ENCODE measurements at regions not wholly inside any gene's neighbourhood (a gene's known extent, or its start where the extent isn't known, plus 50 kb on each side); places are given as distances from the start of the nearest gene placed in this dataset.
"Not testable (repeated sequence)": the region's sequence is repeated elsewhere in the genome, so short reads cannot be mapped to it uniquely, and the experiment has no call there.

GRCh38 chrX:142446349-142446748 lies 241.3 kb upstream of the MAGEC2 start:
- Mint-ChIP-seq H3K36me3 (ENCODE audit: low read depth) (no peaks in the 10 kb centered on the region), H3K4me1 (ENCODE audit: low read depth) (no peaks in the 10 kb centered on the region), H3K4me3 (ENCODE audit: unreplicated experiment) (no peak overlapping the region), H3K9me3 (ENCODE audit: low read depth) (peaks cover 37% of the 10 kb centered on the region), H3K27ac (ENCODE audit: unreplicated experiment) (no peak overlapping the region), H3K27me3 (ENCODE audit: low read depth) (no peaks in the 10 kb centered on the region)
- DNase-seq (ENCODE audit: low spot score), result no peak
- no peak for TF ChIP-seq CTCF (IDR thresholded peaks at IDR 0.05)

GRCh38 chrX:142428916-142429315 lies 223.8 kb upstream of the MAGEC2 start:
- DNase-seq (ENCODE audit: low spot score), result no peak
- peaks cover 35% of the 10 kb centered on the region for H3K9me3 Mint-ChIP-seq (ENCODE audit: low read depth)
- H3K27ac Mint-ChIP-seq (ENCODE audit: unreplicated experiment), result no peak overlapping the region
- H3K4me1 Mint-ChIP-seq (ENCODE audit: low read depth), result no peaks in the 10 kb centered on the region
- H3K27me3 Mint-ChIP-seq (ENCODE audit: low read depth), result no peaks in the 10 kb centered on the region
- H3K36me3 Mint-ChIP-seq (ENCODE audit: low read depth), result no peaks in the 10 kb centered on the region
- no peak for TF ChIP-seq CTCF (IDR thresholded peaks at IDR 0.05)
- no peak overlapping the region for H3K4me3 Mint-ChIP-seq (ENCODE audit: unreplicated experiment)

- not testable (repeated sequence) for H3K4me3 Mint-ChIP-seq (ENCODE audit: unreplicated experiment); H3K36me3 Mint-ChIP-seq (ENCODE audit: low read depth); H3K4me1 Mint-ChIP-seq (ENCODE audit: low read depth); H3K27me3 Mint-ChIP-seq (ENCODE audit: low read depth); H3K27ac Mint-ChIP-seq (ENCODE audit: unreplicated experiment); DNase-seq (ENCODE audit: low spot score)
- peaks cover 27% of the 10 kb centered on the region for H3K9me3 Mint-ChIP-seq (ENCODE audit: low read depth)
Observed at GRCh38 chrX:142390998-142391397, 185.9 kb upstream of the MAGEC2 start.

GRCh38 chrX:142363501-142363900 lies 158.4 kb upstream of the MAGEC2 start:
- no peak for TF ChIP-seq CTCF (IDR thresholded peaks at IDR 0.05)
- no peaks in the 10 kb centered on the region for H3K36me3 Mint-ChIP-seq (ENCODE audit: low read depth)
- H3K4me3 Mint-ChIP-seq (ENCODE audit: unreplicated experiment), result no peak overlapping the region
- H3K27me3 Mint-ChIP-seq (ENCODE audit: low read depth), result no peaks in the 10 kb centered on the region
- H3K27ac Mint-ChIP-seq (ENCODE audit: unreplicated experiment), result no peak overlapping the region
- no peak for DNase-seq (ENCODE audit: low spot score)
- H3K4me1 Mint-ChIP-seq (ENCODE audit: low read depth), result no peaks in the 10 kb centered on the region
- H3K9me3 Mint-ChIP-seq (ENCODE audit: low read depth), result peaks cover 20% of the 10 kb centered on the region

- H3K36me3 Mint-ChIP-seq (ENCODE audit: low read depth), result no peaks in the 10 kb centered on the region
- no peak for DNase-seq (ENCODE audit: low spot score)
- H3K27me3 Mint-ChIP-seq (ENCODE audit: low read depth), result no peaks in the 10 kb centered on the region
- no peaks in the 10 kb centered on the region for H3K4me1 Mint-ChIP-seq (ENCODE audit: low read depth)
- no peak overlapping the region for H3K27ac Mint-ChIP-seq (ENCODE audit: unreplicated experiment)
- peaks cover 26% of the 10 kb centered on the region for H3K9me3 Mint-ChIP-seq (ENCODE audit: low read depth)
- H3K4me3 Mint-ChIP-seq (ENCODE audit: unreplicated experiment), result no peak overlapping the region
- TF ChIP-seq CTCF (IDR thresholded peaks at IDR 0.05), result no peak
Observed at GRCh38 chrX:142359331-142359730, 154.2 kb upstream of the MAGEC2 start.

GRCh38 chrX:142327182-142327581 lies 122.1 kb upstream of the MAGEC2 start:
- H3K4me3 Mint-ChIP-seq (ENCODE audit: unreplicated experiment), result no peak overlapping the region
- H3K36me3 Mint-ChIP-seq (ENCODE audit: low read depth), result no peaks in the 10 kb centered on the region
- no peak overlapping the region for H3K27ac Mint-ChIP-seq (ENCODE audit: unreplicated experiment)
- no peak for DNase-seq (ENCODE audit: low spot score)
- H3K9me3 Mint-ChIP-seq (ENCODE audit: low read depth), result peaks cover 66% of the 10 kb centered on the region
- no peaks in the 10 kb centered on the region for H3K27me3 Mint-ChIP-seq (ENCODE audit: low read depth)
- TF ChIP-seq CTCF (IDR thresholded peaks at IDR 0.05), result no peak
- H3K4me1 Mint-ChIP-seq (ENCODE audit: low read depth), result no peaks in the 10 kb centered on the region

Measured in chondrocyte (in vitro differentiated cells).